Trophoblast cell (in vitro differentiated cells and primary cell): ENCODE measurements at regions not wholly inside any gene's neighbourhood (a gene's known extent, or its start where the extent isn't known, plus 50 kb on each side); places are given as distances from the start of the nearest gene placed in this dataset.

ENCODE experiments used
- DNase-seq, 2 donors: peaks; one replicate each; pipeline ENCODE4 v3.0.0-alpha.2; 2016
- H2AFZ ChIP-seq: 2 replicates; pipeline ENCODE4 v1.6.1; 2013; ENCODE audit warnings: low read length, moderate library complexity, mild to moderate bottlenecking; ENCODE audit not compliant: insufficient read depth, poor library complexity
- H2AK5ac ChIP-seq: 2 replicates; pipeline ENCODE4 v1.6.1; 2013; ENCODE audit warnings: mild to moderate bottlenecking, low read length
- H2BK120ac ChIP-seq: 2 replicates; pipeline ENCODE4 v1.6.1; 2013; ENCODE audit warnings: low read length, mild to moderate bottlenecking, moderate library complexity; ENCODE audit not compliant: insufficient read depth, poor library complexity
- H2BK12ac ChIP-seq: 2 replicates; pipeline ENCODE4 v1.6.1; 2013; ENCODE audit warnings: mild to moderate bottlenecking, low read length, moderate library complexity
- H2BK5ac ChIP-seq: 2 replicates; pipeline ENCODE4 v1.6.1; 2013; ENCODE audit warnings: low read length, low read depth, moderate library complexity, mild to moderate bottlenecking; ENCODE audit not compliant: poor library complexity
- H3K14ac ChIP-seq: 2 replicates; pipeline ENCODE4 v1.6.1; 2013; ENCODE audit warnings: mild to moderate bottlenecking, low read length
- H3K18ac ChIP-seq: 2 replicates; pipeline ENCODE4 v1.6.1; 2013; ENCODE audit warnings: mild to moderate bottlenecking, low read length
- H3K23ac ChIP-seq: 2 replicates; pipeline ENCODE4 v1.6.1; 2013; ENCODE audit warnings: low read length
- H3K27ac ChIP-seq: 2 replicates; pipeline ENCODE4 v1.5.1; 2013; ENCODE audit warnings: low read depth, mild to moderate bottlenecking, inconsistent platforms, low read length, moderate library complexity
- H3K27me3 ChIP-seq: 2 replicates; pipeline ENCODE4 v1.6.1; 2013; ENCODE audit warnings: inconsistent platforms, mild to moderate bottlenecking, low read length, moderate library complexity; ENCODE audit not compliant: insufficient read depth
- H3K36me3 ChIP-seq, 2 experiments: 1 replicate in 1 of 2; 2 replicates in 1 of 2; pipeline ENCODE4 v1.6.1; 2013; ENCODE audit warnings: low read length in 2 of 2, mild to moderate bottlenecking in 2 of 2, moderate library complexity in 1 of 2; ENCODE audit not compliant: insufficient read depth in 2 of 2, control insufficient read depth in 1 of 2
- H3K4ac ChIP-seq: 2 replicates; pipeline ENCODE4 v1.6.1; 2013; ENCODE audit warnings: low read depth, mild to moderate bottlenecking, low read length, moderate library complexity
- H3K4me1 ChIP-seq, 2 experiments: 1 replicate in 1 of 2; 2 replicates in 1 of 2; pipeline ENCODE4 v1.6.1; 2013; ENCODE audit warnings: low read length in 2 of 2, mild to moderate bottlenecking in 2 of 2, moderate library complexity in 1 of 2; ENCODE audit not compliant: insufficient read depth in 2 of 2, control insufficient read depth in 1 of 2
- H3K4me2 ChIP-seq: 2 replicates; pipeline ENCODE4 v1.6.1; 2013; ENCODE audit warnings: inconsistent platforms, mild to moderate bottlenecking, low read length, moderate library complexity
- H3K4me3 ChIP-seq: 2 replicates; pipeline ENCODE4 v1.5.1; 2013; ENCODE audit warnings: mild to moderate bottlenecking, low read depth, low read length, inconsistent platforms
- H3K79me1 ChIP-seq: one replicate; pipeline ENCODE4 v1.6.1; 2013; ENCODE audit warnings: low read length
- H3K79me2 ChIP-seq: 2 replicates; pipeline ENCODE4 v1.6.1; 2013; ENCODE audit warnings: low read length, mild to moderate bottlenecking; ENCODE audit not compliant: control insufficient read depth, insufficient read depth, poor library complexity
- H3K9ac ChIP-seq: 2 replicates; pipeline ENCODE4 v1.6.1; 2013; ENCODE audit warnings: mild to moderate bottlenecking, low read length
- H3K9me3 ChIP-seq: 2 replicates; pipeline ENCODE4 v1.6.1; 2013; ENCODE audit warnings: low read depth, mild to moderate bottlenecking, control low read depth, inconsistent platforms, low read length; ENCODE audit not compliant: insufficient read depth
- H4K12ac ChIP-seq: 2 replicates; pipeline ENCODE4 v1.6.1; 2013; ENCODE audit warnings: low read depth, mild to moderate bottlenecking, low read length, moderate library complexity
- H4K8ac ChIP-seq: 2 replicates; pipeline ENCODE4 v1.6.1; 2013; ENCODE audit warnings: low read depth, mild to moderate bottlenecking, low read length, moderate library complexity
- H4K91ac ChIP-seq: one replicate; pipeline ENCODE4 v1.6.1; 2013; ENCODE audit warnings: low read depth, mild to moderate bottlenecking, low read length, moderate library complexity
- WGBS: extraction: QIAGEN DNeasy Blood & Tissue Kit; methylation state at CpG from one replicate; pipeline ENCODE4 v1.1.7; 2013; ENCODE audit warnings: missing lambda C conversion rate; ENCODE audit not compliant: insufficient read length, insufficient coverage; ENCODE audit errors: extremely low coverage; 5-methylcytosine and 5-hydroxymethylcytosine counted together

- WGBS = no CpG with 5 or more reads among the region's 12 CpGs
- Histone ChIP-seq H3K36me3 (no peaks in the 10 kb centered on the region), H4K8ac (no peak overlapping the region), H3K14ac (no peak overlapping the region), H3K4me2 (no peak overlapping the region), H2BK12ac (no peak overlapping the region), H3K4ac (no peak overlapping the region), H2AFZ (no peak overlapping the region), H3K4me3 (no peak overlapping the region), H3K9me3 (peaks cover 5% of the 10 kb centered on the region), H4K12ac (no peak overlapping the region), H2BK5ac (no peak overlapping the region), H3K79me1 (no peaks in the 10 kb centered on the region), H3K23ac (no peak overlapping the region), H2BK120ac (no peak overlapping the region), H3K27ac (no peak overlapping the region), H3K18ac (no peak overlapping the region), H3K9ac (no peak overlapping the region), H3K27me3 (no peaks in the 10 kb centered on the region), H3K4me1 (no peaks in the 10 kb centered on the region), H3K79me2 (no peaks in the 10 kb centered on the region), H2AK5ac (no peak overlapping the region), H4K91ac (no peak overlapping the region)
- DNase-seq = no peak
Observed at GRCh38 chr17:5838661-5839300, 231.4 kb upstream of the WSCD1 start.

- Histone ChIP-seq H3K18ac (no peak overlapping the region), H3K14ac (no peak overlapping the region), H2BK5ac (no peak overlapping the region), H3K36me3 (no peaks in the 10 kb centered on the region), H4K91ac (no peak overlapping the region), H2BK12ac (no peak overlapping the region), H3K4me1 (no peaks in the 10 kb centered on the region), H4K12ac (no peak overlapping the region), H3K4me3 (no peak overlapping the region), H2BK120ac (no peak overlapping the region), H2AFZ (no peak overlapping the region), H3K9ac (no peak overlapping the region), H3K4ac (no peak overlapping the region), H3K9me3 (peaks cover 5% of the 10 kb centered on the region), H3K27ac (no peak overlapping the region), H4K8ac (no peak overlapping the region), H3K79me1 (no peaks in the 10 kb centered on the region), H3K27me3 (no peaks in the 10 kb centered on the region), H3K23ac (no peak overlapping the region), H2AK5ac (no peak overlapping the region), H3K4me2 (no peak overlapping the region), H3K79me2 (no peaks in the 10 kb centered on the region)
- no peak for DNase-seq
- WGBS = no CpG with 5 or more reads among the region's 13 CpGs
Observed at GRCh38 chr17:5840811-5841446, 229.2 kb upstream of the WSCD1 start.

- H3K14ac ChIP-seq = no peak overlapping the region
Observed at GRCh38 chr17:5841862-5842261, 228.3 kb upstream of the WSCD1 start.

GRCh38 chr17:5843366-5844026, 226.7 kb upstream of the WSCD1 start:
- no CpG with 5 or more reads among the region's 14 CpGs for WGBS
- no peak overlapping the region for H2BK5ac ChIP-seq
- no peak overlapping the region for H3K4me2 ChIP-seq
- no peak overlapping the region for H3K27ac ChIP-seq
- peaks cover 5% of the 10 kb centered on the region for H3K9me3 ChIP-seq
- H3K9ac ChIP-seq = no peak overlapping the region
- no peak overlapping the region for H2BK120ac ChIP-seq
- no peak overlapping the region for H3K14ac ChIP-seq
- no peaks in the 10 kb centered on the region for H3K79me2 ChIP-seq
- DNase-seq = no peak
- no peak overlapping the region for H4K91ac ChIP-seq
- H4K8ac ChIP-seq = no peak overlapping the region
- no peaks in the 10 kb centered on the region for H3K27me3 ChIP-seq
- H2BK12ac ChIP-seq = no peak overlapping the region
- H3K4me3 ChIP-seq = no peak overlapping the region
- H3K4me1 ChIP-seq = no peaks in the 10 kb centered on the region
- no peak overlapping the region for H3K23ac ChIP-seq
- no peak overlapping the region for H3K4ac ChIP-seq
- H2AK5ac ChIP-seq = no peak overlapping the region
- no peak overlapping the region for H3K18ac ChIP-seq
- no peaks in the 10 kb centered on the region for H3K36me3 ChIP-seq
- H4K12ac ChIP-seq = no peak overlapping the region
- no peak overlapping the region for H2AFZ ChIP-seq
- no peaks in the 10 kb centered on the region for H3K79me1 ChIP-seq

More at GRCh38 chr17:5841862-5842261, 228.3 kb upstream of the WSCD1 start:
- Histone ChIP-seq H3K79me1 (no peaks in the 10 kb centered on the region), H3K36me3 (no peaks in the 10 kb centered on the region), H4K8ac (no peak overlapping the region), H3K9ac (no peak overlapping the region), H3K4me1 (no peaks in the 10 kb centered on the region), H3K9me3 (peaks cover 5% of the 10 kb centered on the region), H3K4me3 (no peak overlapping the region), H3K79me2 (no peaks in the 10 kb centered on the region), H3K4ac (no peak overlapping the region), H2AK5ac (no peak overlapping the region), H3K4me2 (no peak overlapping the region), H2AFZ (no peak overlapping the region), H2BK12ac (no peak overlapping the region), H2BK120ac (no peak overlapping the region), H3K27ac (no peak overlapping the region), H3K27me3 (no peaks in the 10 kb centered on the region), H3K23ac (no peak overlapping the region), H4K12ac (no peak overlapping the region), H2BK5ac (no peak overlapping the region), H4K91ac (no peak overlapping the region), H3K18ac (no peak overlapping the region)
- WGBS = no CpG with 5 or more reads among the region's 11 CpGs
- DNase-seq = no peak
